PFSK-1 (cell line): ENCODE measurements at regions not wholly inside any gene's neighbourhood (a gene's known extent, or its start where the extent isn't known, plus 50 kb on each side); places are given as distances from the start of the nearest gene placed in this dataset.

Experiments
- FOXP2 ChIP-seq: optimal IDR thresholded peaks from 2 replicates; pipeline ENCODE3; 2011; ENCODE audit warnings: borderline replicate concordance, control low read depth, inconsistent platforms; ENCODE audit not compliant: insufficient read depth; ENCODE audit errors: extremely low read length, extremely low read depth
- POLR2AphosphoS5 ChIP-seq: IDR thresholded peaks from 2 replicates; pipeline ENCODE4 v1.6.1; 2012; ENCODE audit warnings: low read depth, mild to moderate bottlenecking, control low read depth, low read length, moderate library complexity
- REST ChIP-seq, 2 experiments: IDR thresholded peaks; 2 replicates each; pipeline versions ENCODE4 v1.6.1 to v1.8.0; 2011 to 2012; ENCODE audit warnings: low read depth in 2 of 2, low read length in 2 of 2, control low read depth in 1 of 2, inconsistent platforms in 1 of 2, mild to moderate bottlenecking in 1 of 2, moderate library complexity in 1 of 2; ENCODE audit not compliant: insufficient read depth in 1 of 2
- SIN3A ChIP-seq: IDR thresholded peaks from 2 replicates; pipeline ENCODE4 v1.6.1; 2012; ENCODE audit warnings: mild to moderate bottlenecking, low read length, moderate library complexity, borderline replicate concordance; ENCODE audit not compliant: insufficient read depth
- TAF1 ChIP-seq: IDR thresholded peaks from 2 replicates; pipeline ENCODE4 v1.6.1; 2012; ENCODE audit warnings: low read length, control low read depth, borderline replicate concordance; ENCODE audit not compliant: insufficient read depth

- TF ChIP-seq POLR2AphosphoS5 (no peak), SIN3A (no peak), FOXP2 (no peak), REST (IDR thresholded peaks at IDR 0.05; ENCODE audit: insufficient read depth in 1 of 2, low read depth in 2 of 2, low read length in 2 of 2) (no peak)
Observed at GRCh38 chr7:42693722-42694121, 218.1 kb downstream of the C7orf25 start.

- TF ChIP-seq POLR2AphosphoS5: no peak
- TF ChIP-seq REST (IDR thresholded peaks at IDR 0.05; ENCODE audit: insufficient read depth in 1 of 2, low read depth in 2 of 2, low read length in 2 of 2): no peak
- no peak for TF ChIP-seq TAF1
- TF ChIP-seq SIN3A: no peak
- TF ChIP-seq FOXP2: no peak
Observed at GRCh38 chr7:42692621-42693020, 219.2 kb downstream of the C7orf25 start.

DNA sequence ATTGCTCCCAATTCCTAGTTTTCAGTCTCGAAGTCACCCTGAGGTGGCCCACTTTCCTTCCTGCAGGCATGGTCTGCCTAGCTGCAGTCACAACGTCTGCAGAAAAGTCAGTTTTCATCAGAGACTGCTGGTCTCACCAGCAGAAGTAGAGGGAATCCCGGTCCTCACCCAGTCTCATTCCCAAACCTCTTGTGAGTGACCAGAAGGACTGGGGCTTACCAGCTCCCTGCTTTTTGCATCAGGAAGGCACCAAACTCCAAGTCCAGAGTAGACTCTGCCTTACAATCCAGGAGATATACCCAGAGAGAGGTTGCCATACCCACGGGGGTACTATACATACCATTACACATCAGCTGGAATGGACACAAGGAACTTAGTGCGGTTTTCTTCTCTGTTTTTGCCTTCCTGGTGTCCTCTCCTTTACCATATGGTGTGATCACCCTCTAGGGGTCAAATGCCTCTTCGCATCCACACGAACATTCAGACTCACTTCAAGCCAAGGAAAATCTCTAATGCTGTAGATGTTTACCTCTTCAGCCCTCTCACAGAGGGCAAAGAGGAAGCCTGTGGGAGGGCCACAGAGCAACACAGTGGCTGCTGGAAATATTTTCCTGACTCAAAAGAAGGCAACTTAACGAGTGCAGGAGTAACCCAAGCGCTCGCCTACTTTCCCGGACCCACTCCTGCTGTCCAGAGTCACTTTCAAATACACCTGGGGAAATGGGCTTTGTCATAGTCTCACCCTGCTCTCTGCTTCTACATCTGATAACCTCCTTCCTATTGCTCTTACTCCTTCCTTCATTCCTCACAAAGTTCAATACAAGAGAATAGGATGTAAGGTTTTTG is 220.9 kb downstream of the C7orf25 start:
- TF ChIP-seq REST (IDR thresholded peaks at IDR 0.05; ENCODE audit: insufficient read depth in 1 of 2, low read depth in 2 of 2, low read length in 2 of 2): no peak
- TF ChIP-seq FOXP2: no peak
- no peak for TF ChIP-seq TAF1
- TF ChIP-seq SIN3A: no peak
- no peak for TF ChIP-seq POLR2AphosphoS5

GRCh38 chr7:42689626-42690025 is 222.2 kb downstream of the C7orf25 start:
- no peak for TF ChIP-seq SIN3A
- no peak for TF ChIP-seq POLR2AphosphoS5
- no peak for TF ChIP-seq FOXP2
- no peak for TF ChIP-seq TAF1
- TF ChIP-seq REST (IDR thresholded peaks at IDR 0.05; ENCODE audit: insufficient read depth in 1 of 2, low read depth in 2 of 2, low read length in 2 of 2): no peak
